GM12874 (cell line): ENCODE measurements at regions not wholly inside any gene's neighbourhood (a gene's known extent, or its start where the extent isn't known, plus 50 kb on each side); places are given as distances from the start of the nearest gene placed in this dataset.

Source experiments
- TF ChIP-seq, protein P1 (sequence below): IDR thresholded peaks from 2 replicates; pipeline ENCODE4 v1.5.1; 2011; ENCODE audit warnings: low read depth, mild to moderate bottlenecking, control low read depth, low read length, moderate library complexity; ENCODE audit not compliant: insufficient read depth

DNA sequence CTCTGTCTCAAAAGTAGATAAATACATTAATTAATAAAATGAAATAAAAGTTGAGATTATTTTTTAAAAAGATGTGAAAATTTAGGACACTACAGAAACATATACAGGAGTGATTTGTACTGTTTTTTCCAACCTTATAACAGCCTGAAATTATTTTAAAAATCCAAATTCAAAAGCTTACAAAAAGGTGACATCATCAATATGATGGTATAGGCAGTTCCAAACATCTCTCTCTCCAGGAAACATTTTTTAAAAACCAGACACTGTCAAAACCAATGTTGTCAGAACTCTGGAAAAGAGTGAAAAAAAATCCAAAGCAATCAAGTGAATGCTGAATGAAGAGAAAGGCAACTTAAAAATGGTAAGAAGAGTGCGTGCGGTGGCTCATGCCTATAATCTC is 76.7 kb downstream of the HHEX start:
- TF ChIP-seq, protein P1, sequence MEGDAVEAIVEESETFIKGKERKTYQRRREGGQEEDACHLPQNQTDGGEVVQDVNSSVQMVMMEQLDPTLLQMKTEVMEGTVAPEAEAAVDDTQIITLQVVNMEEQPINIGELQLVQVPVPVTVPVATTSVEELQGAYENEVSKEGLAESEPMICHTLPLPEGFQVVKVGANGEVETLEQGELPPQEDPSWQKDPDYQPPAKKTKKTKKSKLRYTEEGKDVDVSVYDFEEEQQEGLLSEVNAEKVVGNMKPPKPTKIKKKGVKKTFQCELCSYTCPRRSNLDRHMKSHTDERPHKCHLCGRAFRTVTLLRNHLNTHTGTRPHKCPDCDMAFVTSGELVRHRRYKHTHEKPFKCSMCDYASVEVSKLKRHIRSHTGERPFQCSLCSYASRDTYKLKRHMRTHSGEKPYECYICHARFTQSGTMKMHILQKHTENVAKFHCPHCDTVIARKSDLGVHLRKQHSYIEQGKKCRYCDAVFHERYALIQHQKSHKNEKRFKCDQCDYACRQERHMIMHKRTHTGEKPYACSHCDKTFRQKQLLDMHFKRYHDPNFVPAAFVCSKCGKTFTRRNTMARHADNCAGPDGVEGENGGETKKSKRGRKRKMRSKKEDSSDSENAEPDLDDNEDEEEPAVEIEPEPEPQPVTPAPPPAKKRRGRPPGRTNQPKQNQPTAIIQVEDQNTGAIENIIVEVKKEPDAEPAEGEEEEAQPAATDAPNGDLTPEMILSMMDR: no peak

DNA sequence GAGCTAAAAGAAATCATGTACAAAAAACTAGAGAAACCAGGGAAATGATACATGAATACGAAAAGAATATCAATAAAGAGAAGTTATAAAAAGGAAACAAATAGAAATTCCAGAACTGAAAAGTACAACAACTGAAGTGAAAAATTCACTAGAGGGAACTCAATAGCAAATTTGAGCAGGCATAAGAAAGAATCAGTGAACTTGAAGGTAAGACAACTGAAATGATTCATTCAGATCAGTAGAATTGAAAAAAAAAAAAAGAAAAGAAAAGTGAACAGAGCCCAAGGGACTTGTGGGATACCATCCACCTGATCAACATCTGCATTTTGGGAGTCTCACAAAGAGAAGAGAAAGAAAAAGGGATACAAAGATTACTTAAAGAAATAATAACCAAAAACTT is 78.3 kb downstream of the HHEX start:
- TF ChIP-seq, protein P1: no peak

DNA sequence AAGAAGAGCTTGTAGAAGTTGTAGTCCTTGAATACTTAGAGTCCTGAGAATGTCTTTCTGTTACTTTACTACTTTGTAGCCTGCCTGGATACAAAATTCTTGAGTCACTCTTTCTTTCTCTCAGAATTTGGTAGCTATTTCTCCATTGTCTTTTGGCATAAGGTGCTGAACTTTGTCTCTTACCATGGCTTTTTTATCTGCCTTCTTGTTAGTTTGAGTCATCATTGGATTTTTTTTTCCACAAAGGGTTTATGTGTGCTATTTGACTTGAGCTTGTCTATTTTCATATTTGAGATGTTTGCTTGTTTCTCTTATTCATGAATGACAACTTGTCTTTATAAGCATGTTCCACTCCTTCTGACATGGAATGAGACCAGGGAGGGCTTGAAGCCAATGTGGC is 74.5 kb upstream of the EXOC6 start:
- TF ChIP-seq, protein P1: no peak

DNA sequence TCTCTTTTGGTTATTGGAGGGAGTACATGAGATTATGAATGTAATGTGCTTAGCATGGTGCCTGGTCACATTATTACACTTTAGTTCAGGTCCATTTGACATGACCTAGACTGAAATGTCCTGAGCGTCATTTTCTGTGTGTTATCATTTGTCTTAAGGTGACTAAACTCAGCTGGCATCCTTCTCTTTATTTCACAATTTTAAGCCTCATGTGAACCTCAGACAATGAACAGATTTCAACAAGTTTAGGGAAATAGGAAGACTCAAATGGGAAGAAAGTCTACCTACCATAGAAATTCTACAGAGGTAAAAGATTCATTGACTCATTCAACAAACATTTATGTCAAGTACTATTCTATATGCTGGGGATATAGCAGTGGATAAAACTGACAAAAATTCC is 70.2 kb upstream of the EXOC6 start:
- TF ChIP-seq, protein P1: no peak

DNA sequence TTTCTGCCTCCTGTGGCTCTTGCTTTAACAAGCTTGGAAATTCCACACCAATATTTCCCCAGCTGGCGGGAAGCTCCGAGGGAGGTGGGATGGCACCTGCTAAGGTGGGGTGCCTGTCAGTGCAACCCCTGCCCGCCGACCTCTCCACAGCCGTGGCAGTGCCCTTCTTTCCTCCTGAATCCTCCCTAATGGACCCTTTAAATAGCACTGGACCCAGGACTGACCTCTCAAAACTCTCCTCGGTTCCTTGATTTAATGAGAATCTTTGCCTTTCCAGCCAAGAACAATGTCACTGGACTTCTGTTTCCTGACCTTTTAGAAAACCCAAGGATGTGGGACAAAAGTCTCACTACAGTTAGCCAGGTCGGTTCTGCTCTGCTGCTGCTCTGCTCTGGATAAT is 63.2 kb upstream of the EXOC6 start:
- TF ChIP-seq, protein P1: no peak

DNA sequence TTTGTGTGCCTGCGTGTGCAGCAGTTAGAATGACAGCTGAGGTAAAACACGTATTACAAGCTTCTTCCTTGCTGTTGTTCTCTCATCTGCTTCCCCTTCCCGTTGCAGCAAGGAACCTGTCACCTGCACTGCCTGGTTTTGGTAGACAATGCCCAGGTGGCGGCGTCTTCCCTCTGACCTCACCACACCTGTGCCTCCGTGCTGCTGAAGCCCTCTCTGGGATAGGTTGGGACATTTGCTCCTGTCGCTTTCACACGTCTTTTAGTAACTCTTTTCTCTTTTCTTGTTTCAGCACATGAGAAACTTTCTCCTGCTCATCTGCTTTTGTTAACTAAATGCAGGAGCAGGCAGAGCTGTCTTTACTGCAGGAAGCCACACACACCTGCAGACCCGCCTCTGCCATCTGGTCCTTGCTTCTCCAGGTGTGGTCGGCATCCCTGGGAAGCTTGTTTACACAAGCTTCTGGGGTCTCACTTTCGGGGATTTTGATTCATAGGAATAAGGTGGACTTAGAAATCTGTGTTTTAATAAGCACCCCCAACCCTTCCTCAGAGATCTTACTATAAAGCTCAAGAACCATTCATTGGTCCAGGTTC is 60.7 kb upstream of the EXOC6 start:
- TF ChIP-seq, protein P1: no peak

DNA sequence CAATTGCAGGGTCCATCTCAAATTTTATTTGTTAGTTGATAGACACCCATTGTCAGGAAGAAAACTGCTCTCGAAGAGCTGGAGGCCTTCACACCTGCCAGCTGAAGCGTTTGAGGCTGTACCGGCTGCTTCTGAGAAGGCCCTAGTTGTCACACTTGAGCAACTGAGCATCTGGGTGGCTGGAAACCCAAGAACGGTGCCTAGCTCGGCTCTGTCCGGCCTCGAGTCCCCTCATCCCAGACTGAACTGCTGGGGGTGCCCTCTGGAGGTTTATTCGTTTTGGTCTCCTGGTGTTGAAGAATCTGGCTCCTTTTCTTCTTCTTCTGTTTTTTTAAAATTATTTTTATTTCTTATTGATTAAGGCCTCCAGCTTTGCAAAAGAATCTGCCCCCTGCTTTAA is 59.3 kb upstream of the EXOC6 start:
- TF ChIP-seq, protein P1: no peak
